ENCODE measurements at regions not wholly inside any gene's neighbourhood (a gene's known extent, or its start where the extent isn't known, plus 50 kb on each side); places are given as distances from the start of the nearest gene placed in this dataset.

DNA sequence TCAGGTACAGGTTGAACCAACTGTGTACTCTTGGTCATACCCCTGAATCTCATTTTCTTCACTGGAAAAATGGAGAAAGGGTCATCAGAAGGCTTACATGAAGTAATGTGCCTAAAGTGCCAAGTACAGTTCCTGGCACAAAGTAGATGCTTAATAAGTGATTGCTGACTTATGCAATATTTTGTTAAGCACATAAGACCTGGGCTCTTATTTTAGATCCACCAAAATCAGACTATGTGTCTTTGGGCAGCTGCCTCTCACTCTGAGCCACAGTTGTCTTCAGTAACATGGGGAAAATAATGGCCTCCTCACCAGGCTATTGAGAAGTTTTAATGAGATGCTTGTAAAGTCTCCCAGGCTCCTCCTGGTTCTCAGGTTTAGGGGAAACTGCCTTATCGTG is 74.3 kb upstream of the TRABD2B start:
- TF ChIP-seq POLR2A (IDR thresholded peaks at IDR 0.05; ENCODE audit: low read depth, low read length) (no peak), POLR2AphosphoS5 (IDR thresholded peaks at IDR 0.05; ENCODE audit: low read depth, low read length) (no peak)

All from GM12892 (cell line).